Embryonic facial prominence (tissue), 1 donor: ENCODE measurements at regions not wholly inside any gene's neighbourhood (a gene's known extent, or its start where the extent isn't known, plus 50 kb on each side); places are given as distances from the start of the nearest gene placed in this dataset.

Experiments used
- DNase-seq: peaks from one replicate; pipeline ENCODE4 v3.0.0-alpha.2; 2016; ENCODE audit errors: extremely low spot score

- no peak for DNase-seq
Measured at GRCh38 chr2:18133310-18133709, 254.8 kb downstream of the KCNS3 start.

DNA sequence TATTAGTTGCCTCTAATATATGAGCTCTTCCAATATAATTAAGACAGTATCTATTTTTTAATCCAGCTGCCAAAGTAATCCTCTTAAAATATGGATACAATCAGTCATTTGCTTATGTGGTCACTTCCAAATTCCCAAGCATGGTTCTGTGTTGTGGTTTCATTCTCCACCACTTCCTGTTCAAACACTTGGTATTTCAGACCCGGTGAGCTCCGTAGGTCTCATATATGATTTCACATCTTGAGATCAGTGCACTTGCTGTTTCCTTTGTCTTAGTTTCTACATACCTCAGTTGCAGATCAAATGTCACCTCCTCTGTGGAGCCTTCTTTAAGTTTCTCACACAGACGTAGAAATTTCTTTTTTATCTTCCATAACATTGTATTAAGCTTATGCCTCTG lies 254.2 kb downstream of the KCNS3 start:
- DNase-seq: no peak

GRCh38 chr2:18131761-18132160 lies 253.3 kb downstream of the KCNS3 start:
- DNase-seq: no peak

GRCh38 chr2:18129348-18129747 lies 250.9 kb downstream of the KCNS3 start:
- DNase-seq: no peak

- no peak for DNase-seq
Measured at GRCh38 chr2:18125303-18125702, 246.8 kb downstream of the KCNS3 start.

DNA sequence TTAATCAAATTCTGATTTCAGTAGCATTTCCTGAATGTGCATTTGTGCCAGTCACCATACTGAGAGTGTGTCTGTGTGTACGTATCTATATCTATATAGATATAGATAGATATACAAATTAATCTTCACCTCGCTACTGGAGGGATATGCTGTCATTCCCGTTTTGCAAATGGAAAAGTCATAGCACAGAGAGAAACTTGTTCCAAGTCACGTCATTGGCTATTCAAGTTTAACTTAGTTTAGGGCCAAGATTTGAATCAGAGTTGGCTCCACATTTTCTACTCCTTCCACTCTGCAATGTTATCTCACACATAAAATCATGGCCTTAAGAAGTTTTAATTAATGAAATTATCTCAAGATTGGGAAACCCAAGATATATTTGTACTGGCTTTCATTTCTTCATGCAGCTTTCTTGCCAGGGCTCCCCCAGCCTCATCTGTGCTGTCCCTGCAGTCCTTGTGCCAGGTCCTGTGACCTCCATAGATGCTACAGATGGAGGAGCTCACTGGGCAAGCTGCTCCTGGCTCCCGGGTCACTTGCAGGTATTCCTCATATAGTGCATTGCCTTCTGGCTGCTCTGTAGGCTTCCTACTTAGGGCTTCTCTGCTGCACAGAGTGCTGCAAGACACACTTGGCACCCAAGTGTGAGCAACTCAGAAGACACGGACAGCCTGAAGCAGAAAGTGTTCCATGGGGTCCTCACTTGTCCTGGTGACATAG lies 245.8 kb downstream of the KCNS3 start:
- no peak for DNase-seq

DNA sequence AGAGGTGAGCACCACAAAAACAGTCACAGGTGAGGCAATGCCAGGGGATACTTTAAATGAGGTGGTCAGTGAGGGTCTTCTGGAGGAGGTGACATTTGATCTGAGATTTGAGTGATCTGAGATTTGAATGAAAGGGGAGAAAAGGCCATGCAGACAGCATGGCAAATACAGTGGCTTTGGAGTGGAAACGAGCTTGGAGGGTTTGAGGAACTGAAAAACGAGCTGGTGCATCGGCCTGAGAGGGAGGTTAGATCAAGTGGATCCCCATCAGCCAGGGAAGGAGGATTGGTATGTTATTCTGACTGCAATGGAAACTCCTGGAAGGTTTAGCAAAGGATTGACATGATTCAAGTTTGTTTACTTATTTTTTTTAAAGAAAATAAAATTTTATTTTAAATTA lies 245.1 kb downstream of the KCNS3 start:
- DNase-seq: no peak

DNA sequence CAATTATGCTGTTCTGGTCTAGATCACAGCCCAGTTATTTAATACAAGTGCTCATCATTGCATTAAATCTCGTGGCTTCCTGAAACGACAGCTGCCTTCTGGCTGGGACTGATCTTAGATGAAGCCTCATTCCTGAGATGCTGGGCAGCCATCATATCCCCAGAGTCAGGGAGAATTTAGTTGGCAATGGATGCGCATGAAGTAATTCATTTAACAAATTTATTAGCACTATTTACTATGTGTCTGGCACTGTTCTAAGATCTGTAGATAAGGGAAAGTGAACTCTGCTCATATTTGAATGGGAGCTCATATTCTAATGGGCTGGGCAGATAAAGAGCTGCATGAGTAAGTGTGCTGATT lies 244.7 kb downstream of the KCNS3 start:
- DNase-seq: no peak

DNA sequence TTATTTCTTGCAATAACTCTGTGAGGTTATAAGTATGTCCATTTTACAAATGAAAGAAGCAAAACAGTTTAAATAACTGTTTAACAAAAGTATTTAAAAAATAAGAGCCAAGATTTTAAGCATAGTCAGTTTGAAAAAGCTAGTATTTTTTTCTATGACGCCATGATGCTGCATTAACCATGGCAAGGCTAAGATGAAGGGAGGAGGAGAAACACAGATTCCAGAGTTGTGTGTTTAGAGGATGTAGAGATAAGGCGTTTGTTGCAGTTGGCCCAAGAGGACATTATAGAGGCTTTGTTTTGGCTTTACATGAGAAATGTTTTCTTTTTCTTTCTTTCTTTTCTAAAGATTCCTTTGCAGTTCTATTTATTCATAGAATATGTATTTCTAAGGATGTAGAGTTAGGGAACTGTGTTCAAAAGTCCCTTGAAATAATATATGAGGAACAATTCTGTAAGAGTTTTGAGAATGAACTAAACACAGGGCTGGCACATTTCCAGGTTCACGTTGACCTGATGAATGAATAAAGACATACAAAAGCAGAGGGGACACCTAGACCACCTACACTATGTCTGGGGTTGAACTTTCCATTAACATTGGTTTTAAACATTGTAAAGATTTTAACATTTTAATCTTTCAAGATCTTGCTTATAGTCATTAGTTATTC lies 244.2 kb downstream of the KCNS3 start:
- DNase-seq: no peak

GRCh38 chr2:18119883-18120282 lies 241.4 kb downstream of the KCNS3 start:
- DNase-seq: no peak

GRCh38 chr2:18118703-18119102 lies 240.2 kb downstream of the KCNS3 start:
- no peak for DNase-seq

GRCh38 chr2:18117592-18117991 lies 239.1 kb downstream of the KCNS3 start:
- no peak for DNase-seq

DNA sequence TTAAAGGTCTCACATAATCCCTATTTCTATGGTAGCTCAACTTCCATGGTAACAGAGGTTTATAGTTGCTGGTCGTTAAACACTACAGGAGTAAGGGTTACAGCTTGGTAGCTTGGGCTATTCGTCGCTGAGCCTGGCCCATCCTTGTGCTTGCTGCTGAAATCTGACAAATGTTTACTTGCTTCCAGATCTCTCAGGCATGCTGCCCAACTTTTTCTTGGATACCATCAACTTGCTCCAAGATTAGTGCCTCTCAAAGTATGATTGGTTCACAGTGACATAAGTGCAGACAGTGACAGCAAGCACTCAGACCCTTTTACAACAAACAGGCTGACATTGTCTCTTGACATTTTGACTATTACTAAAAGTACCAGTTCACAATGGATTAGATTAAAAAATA lies 231.8 kb downstream of the KCNS3 start:
- DNase-seq: no peak

GRCh38 chr2:18106841-18107240 lies 228.4 kb downstream of the KCNS3 start:
- no peak for DNase-seq

GRCh38 chr2:18105929-18106328 lies 227.5 kb downstream of the KCNS3 start:
- no peak for DNase-seq

DNA sequence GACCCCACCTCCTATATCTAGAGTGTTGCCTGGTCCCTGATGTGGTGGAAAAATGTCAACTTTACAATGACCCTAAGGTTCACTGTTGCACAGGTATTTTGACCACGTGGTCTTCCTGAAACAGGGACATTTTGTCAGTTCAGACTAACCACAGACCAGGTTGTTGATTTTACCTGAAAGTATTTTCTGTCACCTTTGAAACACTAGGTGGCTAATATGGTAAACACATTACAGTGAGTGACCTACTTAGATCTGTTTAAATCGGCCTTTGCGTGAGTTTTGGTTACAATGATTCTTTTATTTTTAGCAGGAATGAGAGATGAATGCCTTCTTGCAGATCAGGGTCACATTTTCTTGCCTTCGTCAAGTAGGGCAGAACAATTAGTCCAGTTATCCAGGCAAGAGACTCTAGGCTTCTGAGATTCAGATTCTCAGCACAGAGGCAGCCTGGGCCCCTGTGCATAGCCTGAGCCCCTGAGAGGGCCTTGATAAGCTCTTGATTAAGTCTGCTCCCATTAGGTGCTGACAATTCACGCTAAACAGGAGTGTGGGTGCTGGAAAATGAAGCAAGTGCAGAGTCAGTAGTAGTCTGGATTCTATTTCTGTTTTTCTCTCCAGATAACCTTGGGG lies 226.2 kb downstream of the KCNS3 start:
- DNase-seq: no peak

- DNase-seq: no peak
Measured at GRCh38 chr2:18096836-18097405, 218.5 kb downstream of the KCNS3 start.

DNA sequence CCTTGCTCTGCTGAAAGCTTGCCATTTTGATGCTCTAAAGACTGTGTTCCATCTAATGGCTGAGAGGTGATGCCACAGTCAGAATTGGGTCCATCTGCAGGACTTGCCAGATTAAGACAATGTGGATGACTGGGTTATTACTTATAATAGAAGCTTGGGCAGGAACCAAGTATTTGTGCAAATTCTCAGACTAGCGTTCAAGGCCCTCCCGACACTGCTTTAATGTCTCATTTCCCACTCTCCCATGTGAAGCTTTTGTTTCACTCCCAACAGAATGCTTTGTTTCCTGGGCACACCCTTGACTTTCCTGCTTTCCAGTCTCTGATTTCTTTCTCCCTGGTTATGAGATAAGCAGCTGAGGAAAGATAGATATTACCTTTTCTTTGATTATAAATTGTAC lies 215.8 kb downstream of the KCNS3 start:
- DNase-seq: no peak

- no peak for DNase-seq
Measured at GRCh38 chr2:18093196-18093595, 214.7 kb downstream of the KCNS3 start.

DNA sequence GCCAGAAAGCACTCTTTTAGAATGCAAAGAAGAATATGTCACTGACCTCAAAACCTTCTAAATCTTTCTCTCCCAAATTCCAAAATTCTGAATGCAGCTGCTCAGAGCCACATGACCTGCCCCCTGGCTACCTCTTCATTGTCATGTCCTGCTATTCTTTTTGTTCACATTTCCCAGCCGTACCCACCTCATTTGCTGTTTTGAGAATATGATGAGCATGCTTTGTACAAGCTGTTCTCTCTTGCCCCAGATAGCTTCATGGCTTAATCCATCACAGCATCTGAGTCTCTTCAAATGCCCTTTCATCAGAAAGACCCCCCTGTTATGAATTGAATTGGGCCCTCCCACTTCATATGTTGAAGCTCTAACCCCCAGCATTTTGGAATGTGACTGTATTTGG lies 214.3 kb downstream of the KCNS3 start:
- DNase-seq: no peak

DNA sequence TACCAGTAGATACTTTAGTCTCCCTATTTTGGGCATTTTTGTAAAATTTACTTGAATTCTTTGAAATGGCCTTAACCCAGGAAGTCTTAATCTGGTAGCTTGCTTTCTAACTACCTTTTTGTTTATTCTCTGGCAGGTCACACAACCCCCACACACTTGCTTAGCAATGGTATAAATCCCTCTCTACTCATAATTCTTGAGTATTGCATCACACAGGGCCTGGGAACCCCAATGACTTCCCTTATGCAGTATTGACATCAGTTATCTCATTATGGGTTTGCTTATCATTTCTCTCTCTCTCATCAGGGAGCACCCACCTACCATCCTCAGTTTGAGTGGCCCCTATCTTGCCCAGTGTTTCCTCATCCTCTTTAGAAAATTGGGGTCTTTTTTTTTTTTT lies 207.1 kb downstream of the KCNS3 start:
- DNase-seq: no peak

- no peak for DNase-seq
Measured at GRCh38 chr2:18084376-18084775, 205.9 kb downstream of the KCNS3 start.

DNA sequence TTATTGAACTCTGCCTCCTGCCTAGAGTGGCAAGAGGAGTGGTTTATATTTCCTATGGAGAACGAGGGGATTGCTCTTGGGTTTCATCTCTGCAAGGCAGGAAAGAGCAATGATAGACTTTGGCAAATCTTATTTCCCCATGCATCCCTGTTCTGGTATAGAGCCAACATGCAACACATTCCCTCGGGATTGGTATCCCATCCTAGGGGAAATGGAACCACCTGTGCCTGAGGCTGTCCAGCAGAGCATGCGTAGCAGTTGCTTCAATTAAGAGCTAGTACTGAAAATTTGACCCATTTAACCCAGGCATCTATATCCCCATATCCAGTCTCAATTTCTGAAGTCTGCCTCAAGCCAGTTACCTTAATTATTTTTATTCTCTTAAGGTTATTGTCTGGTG lies 205.3 kb downstream of the KCNS3 start:
- DNase-seq: no peak
